Gastroesophageal sphincter (tissue), 4 donors: ENCODE measurements at regions not wholly inside any gene's neighbourhood (a gene's known extent, or its start where the extent isn't known, plus 50 kb on each side); places are given as distances from the start of the nearest gene placed in this dataset.

ENCODE experiments used
- ATAC-seq: fragments of 150-250 bp; one replicate; pipeline ENCODE4 v1.9.1; 2016; ENCODE audit warnings: mild to moderate bottlenecking, moderate library complexity
- H3K27ac ChIP-seq, 4 donors: fragments of 200-600 bp; sonication (generic) in 3 of 4; 1 replicate in 3 of 4; 2 replicates in 1 of 4; pipeline ENCODE4 v1.5.1; 2016 to 2019
- H3K27me3 ChIP-seq: fragments of 200-600 bp; sonication (generic); one replicate; pipeline ENCODE4 v1.5.1; 2019
- H3K36me3 ChIP-seq, 2 donors: fragments of 200-600 bp; sonication (generic); one replicate each; pipeline ENCODE4 v1.5.1; 2019; ENCODE audit warnings: control low read depth in 1 of 2
- H3K4me1 ChIP-seq, 3 donors: fragments of 200-600 bp; sonication (generic); 1 replicate in 2 of 3; 2 replicates in 1 of 3; pipeline ENCODE4 v1.5.1; 2016 to 2019; ENCODE audit warnings: control low read depth in 2 of 3
- H3K4me3 ChIP-seq, 2 donors: fragments of 200-600 bp; sonication (generic); one replicate each; pipeline ENCODE4 v1.5.1; 2019; ENCODE audit warnings: mild to moderate bottlenecking in 1 of 2, moderate library complexity in 1 of 2
- H3K9me3 ChIP-seq, 3 donors: fragments of 200-600 bp; sonication (generic); one replicate each; pipeline ENCODE4 v1.5.1; 2017 to 2019; ENCODE audit warnings: control low read depth in 2 of 3
- CTCF ChIP-seq, 4 experiments: fragments of 200-600 bp in 2 of 4; fragments of 450-650 bp in 2 of 4; sonication (generic) in 1 of 4; IDR thresholded peaks; one replicate each; pipeline ENCODE4 v1.5.1; 2017 to 2019; ENCODE audit warnings: antibody characterized with exemption in 4 of 4, mild to moderate bottlenecking in 2 of 4, moderate library complexity in 2 of 4
- EP300 ChIP-seq: sonication (generic); formaldehyde crosslinking; IDR thresholded peaks from one replicate; pipeline ENCODE4 v1.6.1; 2017; ENCODE audit warnings: antibody characterized with exemption, mild to moderate bottlenecking
- POLR2A ChIP-seq, 2 donors: fragments of 450-650 bp; IDR thresholded peaks; one replicate each; pipeline ENCODE4 v1.6.1; 2017; ENCODE audit warnings: antibody characterized with exemption in 2 of 2, mild to moderate bottlenecking in 2 of 2, moderate library complexity in 1 of 2
- POLR2AphosphoS5 ChIP-seq: sonication (generic); formaldehyde crosslinking; IDR thresholded peaks from one replicate; pipeline ENCODE4 v1.6.1; 2017; ENCODE audit warnings: antibody characterized with exemption
- WGBS, 2 donors: methylation state at CpG; one replicate each; pipeline ENCODE4 v1.1.5; 2018; ENCODE audit warnings: low coverage in 1 of 2; 5-methylcytosine and 5-hydroxymethylcytosine counted together

GRCh38 chr14:79960288-79960687 lies 251.0 kb downstream of the DIO2 start:
- Histone ChIP-seq H3K4me1 (no peaks in the 10 kb centered on the region), H3K27me3 (no peaks in the 10 kb centered on the region), H3K4me3 (no peak overlapping the region), H3K27ac (no peak overlapping the region), H3K9me3 (peaks cover 0 to 13% (median 0%) of the 10 kb centered on the region in 3 donors), H3K36me3 (no peaks in the 10 kb centered on the region)
- 83% methylated on average over 3 of the region's 3 CpGs; no CpG with 5 or more reads in 1 of the 2 donors for whole genome bisulfite sequencing, 2 donors
- no peak for ATAC-seq
- TF ChIP-seq POLR2AphosphoS5 (no peak), EP300 (no peak), CTCF (IDR thresholded peaks at IDR 0.05) (no peak), POLR2A (IDR thresholded peaks at IDR 0.05) (no peak)

- Histone ChIP-seq H3K36me3 (no peaks in the 10 kb centered on the region), H3K27ac (no peak overlapping the region), H3K4me3 (no peak overlapping the region), H3K27me3 (no peaks in the 10 kb centered on the region), H3K9me3 (peaks cover 0 to 30% (median 0%) of the 10 kb centered on the region in 3 donors), H3K4me1 (no peaks in the 10 kb centered on the region)
- 88 to 91% methylated on average over 1 of the region's 1 CpG for WGBS, 2 donors
- no peak for ATAC-seq
- TF ChIP-seq CTCF (IDR thresholded peaks at IDR 0.05) = no peak
Measured at GRCh38 chr14:79951572-79951971, 259.7 kb downstream of the DIO2 start.

GRCh38 chr14:79949906-79950305 lies 261.4 kb downstream of the DIO2 start:
- no peaks in the 10 kb centered on the region for H3K4me1 ChIP-seq
- TF ChIP-seq EP300 = no peak
- no peak for TF ChIP-seq POLR2AphosphoS5
- no peak for TF ChIP-seq CTCF (IDR thresholded peaks at IDR 0.05)
- no peak for TF ChIP-seq POLR2A (IDR thresholded peaks at IDR 0.05)
- H3K27ac ChIP-seq = no peak overlapping the region
- ATAC-seq = no peak
- H3K36me3 ChIP-seq = no peaks in the 10 kb centered on the region
- no peak overlapping the region for H3K4me3 ChIP-seq
- H3K9me3 ChIP-seq = peaks cover 0 to 13% (median 0%) of the 10 kb centered on the region in 3 donors
- no peaks in the 10 kb centered on the region for H3K27me3 ChIP-seq

GRCh38 chr14:79947440-79948054 lies 263.8 kb downstream of the DIO2 start:
- no peak for ATAC-seq
- no peak overlapping the region for H3K4me3 ChIP-seq
- no peaks in the 10 kb centered on the region for H3K36me3 ChIP-seq
- H3K27me3 ChIP-seq = no peaks in the 10 kb centered on the region
- TF ChIP-seq EP300 = no peak
- TF ChIP-seq CTCF (IDR thresholded peaks at IDR 0.05) = no peak
- no peak for TF ChIP-seq POLR2AphosphoS5
- TF ChIP-seq POLR2A (IDR thresholded peaks at IDR 0.05) = no peak
- WGBS, 2 donors = 84 to 88% methylated on average over 2 of the region's 2 CpGs
- no peaks in the 10 kb centered on the region for H3K9me3 ChIP-seq
- no peak overlapping the region for H3K27ac ChIP-seq
- no peaks in the 10 kb centered on the region for H3K4me1 ChIP-seq

- Histone ChIP-seq H3K36me3 (no peaks in the 10 kb centered on the region), H3K27me3 (no peaks in the 10 kb centered on the region), H3K27ac (no peak overlapping the region), H3K4me1 (no peaks in the 10 kb centered on the region), H3K9me3 (no peaks in the 10 kb centered on the region), H3K4me3 (no peak overlapping the region)
- TF ChIP-seq EP300 = no peak
- TF ChIP-seq POLR2AphosphoS5 = no peak
- no peak for TF ChIP-seq CTCF (IDR thresholded peaks at IDR 0.05)
- TF ChIP-seq POLR2A (IDR thresholded peaks at IDR 0.05) = no peak
- WGBS, 2 donors = 47 to 82% methylated on average over 3 to 5 of the region's 6 CpGs
- ATAC-seq = no peak
Measured at GRCh38 chr14:79939235-79939634, 272.1 kb downstream of the DIO2 start.
